ENCODE measurements at regions not wholly inside any gene's neighbourhood (a gene's known extent, or its start where the extent isn't known, plus 50 kb on each side); places are given as distances from the start of the nearest gene placed in this dataset.

GRCh38 chr2:117679952-117680351, 134.5 kb upstream of the DDX18 start:
- no peak overlapping the region for H3K9ac ChIP-seq (ENCODE audit: low read depth in 1 of 2, low read length in 2 of 2)
- no peak overlapping the region for H3K4me3 ChIP-seq (ENCODE audit: low read depth in 1 of 3, low read length in 3 of 3)
- H3K27me3 ChIP-seq (ENCODE audit: control insufficient read depth in 4 of 4, insufficient read depth in 4 of 4, low read length in 3 of 4), result peaks cover 0 to 2% (median 0%) of the 10 kb centered on the region in 4 donors
- TF ChIP-seq YY1 (IDR thresholded peaks at IDR 0.05) (no peak), HNF4G (IDR thresholded peaks at IDR 0.05) (no peak), SP1 (IDR thresholded peaks at IDR 0.05) (no peak), ZBTB33 (IDR thresholded peaks at IDR 0.05) (no peak), CTCF (IDR thresholded peaks at IDR 0.05; ENCODE audit: low read depth, low read length, missing input control) (no peak)
- WGBS, result 90% methylated on average over 1 of the region's 1 CpG
- no peaks in the 10 kb centered on the region for H3K9me3 ChIP-seq (ENCODE audit: control insufficient read depth in 4 of 4, low read length in 3 of 4)
- H3K4me1 ChIP-seq (ENCODE audit: control insufficient read depth in 4 of 4, insufficient read depth in 4 of 4, low read length in 3 of 4), result no peaks in the 10 kb centered on the region
- no peak overlapping the region for H3K27ac ChIP-seq (ENCODE audit: low read depth in 1 of 2, low read length in 2 of 2)
- DNase-seq (ENCODE audit: low spot score), result no peak
- no peaks in the 10 kb centered on the region for H3K36me3 ChIP-seq (ENCODE audit: control insufficient read depth in 4 of 4, insufficient read depth in 3 of 4, low read depth in 1 of 4, low read length in 3 of 4)

GRCh38 chr2:117684919-117685318, 129.6 kb upstream of the DDX18 start:
- no peak for DNase-seq (ENCODE audit: low spot score)
- Histone ChIP-seq H3K27me3 (ENCODE audit: control insufficient read depth in 4 of 4, insufficient read depth in 4 of 4, low read length in 3 of 4) (no peaks in the 10 kb centered on the region), H3K4me1 (ENCODE audit: control insufficient read depth in 4 of 4, insufficient read depth in 4 of 4, low read length in 3 of 4) (no peaks in the 10 kb centered on the region), H3K9ac (ENCODE audit: low read depth in 1 of 2, low read length in 2 of 2) (no peak overlapping the region), H3K36me3 (ENCODE audit: control insufficient read depth in 4 of 4, insufficient read depth in 3 of 4, low read depth in 1 of 4, low read length in 3 of 4) (no peaks in the 10 kb centered on the region), H3K4me3 (ENCODE audit: low read depth in 1 of 3, low read length in 3 of 3) (no peak overlapping the region), H3K27ac (ENCODE audit: low read depth in 1 of 2, low read length in 2 of 2) (no peak overlapping the region), H3K9me3 (ENCODE audit: control insufficient read depth in 4 of 4, low read length in 3 of 4) (peaks cover 0 to 2% (median 0%) of the 10 kb centered on the region in 4 donors)
- WGBS, result 93% methylated on average over 2 of the region's 2 CpGs
- TF ChIP-seq TAF1 (conservative IDR thresholded peaks at IDR 0.05), result no peak
- TF ChIP-seq JUND (IDR thresholded peaks at IDR 0.05), result no peak
- no peak for TF ChIP-seq HNF4G (IDR thresholded peaks at IDR 0.05)
- TF ChIP-seq CTCF (IDR thresholded peaks at IDR 0.05; ENCODE audit: low read depth, low read length, missing input control), result no peak
- no peak for TF ChIP-seq RXRA (IDR thresholded peaks at IDR 0.05)
- no peak for TF ChIP-seq HNF4A (conservative IDR thresholded peaks at IDR 0.05)
- no peak for TF ChIP-seq MAX (IDR thresholded peaks at IDR 0.05)
- TF ChIP-seq FOXA2 (IDR thresholded peaks at IDR 0.05), result no peak
- no peak for TF ChIP-seq GABPA (IDR thresholded peaks at IDR 0.05 in 1 of 2, conservative IDR thresholded peaks at IDR 0.05 in 1 of 2)
- TF ChIP-seq YY1 (IDR thresholded peaks at IDR 0.05), result no peak
- TF ChIP-seq SP1 (IDR thresholded peaks at IDR 0.05), result no peak

All from liver (tissue), 8 donors.